K562 (cell line): ENCODE measurements at regions not wholly inside any gene's neighbourhood (a gene's known extent, or its start where the extent isn't known, plus 50 kb on each side); places are given as distances from the start of the nearest gene placed in this dataset.

Experiments
- ATAC-seq: fragments of 200-7000 bp; cut with Tn5 transposase; 3 replicates; pipeline ENCODE4 v1.9.1; 2020; ENCODE audit warnings: moderate library complexity
- BruUV-seq: library from RNA; stranded (reverse); fragments of 400-500 nt; replicated peaks from 2 replicates; lab custom pipeline; 2021; lab: Mats Ljungman, UMichigan
- CTCF ChIA-PET: fragments of 300-600 bp; formaldehyde crosslinking; extraction: SDS; loops from one replicate; lab custom pipeline; 2021; ENCODE audit warnings: low intra/inter-chr PET ratio; lab: Yijun Ruan, JAX
- POLR2A ChIA-PET: fragments of 300-600, 350-650 bp; sonication (Branson Sonifier 250); formaldehyde crosslinking; extraction: SDS; loops from one replicate; lab custom pipeline; 2021; ENCODE audit warnings: antibody characterized with exemption, inconsistent platforms; lab: Yijun Ruan, JAX
- DNase-seq, 4 experiments: peaks; one replicate each; pipeline versions ENCODE4 v3.0.0 to v3.0.0-alpha.2; 2011 to 2018; ENCODE audit warnings: low spot score in 3 of 4, mixed read lengths in 3 of 4; ENCODE audit errors: extremely low read depth in 1 of 4
- FAIRE-seq: peaks from 2 replicates; lab custom pipeline; 2011; peaks lifted over from hg19 to GRCh38; lab: Jason Lieb, UNC
- H2AFZ ChIP-seq: 2 replicates; pipeline ENCODE4 v1.6.0; 2011; ENCODE audit warnings: low read depth, low read length, control low read depth, inconsistent platforms
- H3K27ac ChIP-seq: fragments of 200-600 bp; 3 replicates; pipeline ENCODE4 v1.8.0; 2011; ENCODE audit warnings: low read depth, mild to moderate bottlenecking, control low read depth, inconsistent platforms, low read length, moderate library complexity, mixed read lengths; ENCODE audit errors: extremely low read depth
- H3K27me3 ChIP-seq, 2 experiments: fragments of 300-600 bp in 1 of 2; 2 replicates in 1 of 2; 3 replicates in 1 of 2; pipeline versions ENCODE4 v1.6.0 to v1.8.0; 2011; ENCODE audit warnings: inconsistent platforms in 2 of 2, low read length in 2 of 2, mild to moderate bottlenecking in 1 of 2, mixed read lengths in 1 of 2, moderate library complexity in 1 of 2; ENCODE audit not compliant: control insufficient read depth in 2 of 2, insufficient read depth in 2 of 2
- H3K36me3 ChIP-seq: fragments of 300-600 bp; 3 replicates; pipeline ENCODE4 v1.8.0; 2011; ENCODE audit warnings: mild to moderate bottlenecking, low read length, inconsistent platforms; ENCODE audit not compliant: control insufficient read depth, insufficient read depth
- H3K4me1 ChIP-seq, 2 experiments: fragments of 200-600 bp in 1 of 2; replicated peaks in 1 of 2; 2 replicates in 1 of 2; 3 replicates in 1 of 2; pipeline versions ENCODE4 v1.5.1 to v1.8.0; 2011; ENCODE audit warnings: inconsistent platforms in 2 of 2, low read length in 2 of 2, mild to moderate bottlenecking in 1 of 2, mixed read lengths in 1 of 2, moderate library complexity in 1 of 2; ENCODE audit not compliant: control insufficient read depth in 2 of 2, insufficient read depth in 2 of 2
- H3K4me2 ChIP-seq: 2 replicates; pipeline ENCODE4 v1.6.1; 2011; ENCODE audit warnings: low read length, control low read depth, inconsistent platforms, mixed read lengths; ENCODE audit not compliant: insufficient read depth
- H3K4me3 ChIP-seq: fragments of 200-600 bp; sonication (generic), shearing (Covaris generic); 2 replicates; pipeline ENCODE4 v1.5.1; 2016; ENCODE audit warnings: control low read depth, inconsistent platforms
- H3K79me2 ChIP-seq: fragments of 200-600 bp; 3 replicates; pipeline ENCODE4 v1.8.0; 2011; ENCODE audit warnings: low read length, inconsistent platforms; ENCODE audit not compliant: control insufficient read depth, insufficient read depth
- H3K9ac ChIP-seq, 2 experiments: 2 replicates each; pipeline versions ENCODE4 v1.6.0 to v1.6.1; 2011; ENCODE audit warnings: low read depth in 2 of 2, low read length in 2 of 2, control low read depth in 1 of 2, inconsistent platforms in 1 of 2, mild to moderate bottlenecking in 1 of 2, mixed read lengths in 1 of 2; ENCODE audit not compliant: insufficient read depth in 1 of 2
- H3K9me1 ChIP-seq: one replicate; pipeline ENCODE4 v1.6.0; 2011; ENCODE audit warnings: inconsistent platforms, mild to moderate bottlenecking, low read length, moderate library complexity; ENCODE audit not compliant: control insufficient read depth, insufficient read depth
- H3K9me3 ChIP-seq: replicated peaks from 2 replicates; pipeline ENCODE4 v1.5.1; 2011; ENCODE audit warnings: low read depth, low read length, inconsistent platforms; ENCODE audit not compliant: control insufficient read depth, insufficient read depth
- H4K20me1 ChIP-seq: replicated peaks from 2 replicates; pipeline ENCODE4 v1.6.1; 2011; ENCODE audit warnings: low read length, inconsistent platforms, mixed read lengths; ENCODE audit not compliant: control insufficient read depth, insufficient read depth
- ARHGAP35 ChIP-seq: fragments of 450-650 bp; IDR thresholded peaks from 2 replicates; pipeline ENCODE4 v1.6.1; 2018; ENCODE audit not compliant: partially characterized antibody
- CBFA2T2 ChIP-seq: fragments of 450-650 bp; conservative IDR thresholded peaks from 2 replicates; pipeline ENCODE4 v1.6.1; 2017; ENCODE audit warnings: mild to moderate bottlenecking
- ESRRB ChIP-seq: fragments of 250-450 bp; sonication (Bioruptor Pico); IDR thresholded peaks from 2 replicates; pipeline ENCODE4 v1.5.0; 2020; ENCODE audit warnings: mild to moderate bottlenecking, moderate library complexity, borderline replicate concordance
- FUS ChIP-seq: fragments of 200-400 bp; formaldehyde crosslinking; optimal IDR thresholded peaks from 2 replicates; pipeline ENCODE3; 2017; ENCODE audit warnings: low read depth, low read length
- GABPB2 ChIP-seq: fragments of 250-450 bp; sonication (Bioruptor Pico); conservative IDR thresholded peaks from 2 replicates; pipeline ENCODE4 v1.5.1; 2021; ENCODE audit warnings: mild to moderate bottlenecking
- PRPF4 ChIP-seq: fragments of 200-400 bp; formaldehyde crosslinking; IDR thresholded peaks from one replicate; pipeline ENCODE4 v1.6.1; 2017; ENCODE audit warnings: low read length, low read depth, mild to moderate bottlenecking; ENCODE audit not compliant: insufficient read depth, poor library complexity, severe bottlenecking
- SRF ChIP-seq, 2 experiments: fragments of 250-450, 450-650 bp in 1 of 2; sonication (Bioruptor Pico) in 1 of 2; sonication (generic) in 1 of 2; formaldehyde crosslinking; IDR thresholded peaks; 2 replicates each; pipeline versions ENCODE4 v1.5.0 to v1.5.1; 2020 to 2022; ENCODE audit warnings: mild to moderate bottlenecking in 1 of 2, missing genetic modification reagents in 1 of 2
- TFAM ChIP-seq: fragments of 250-450 bp; sonication (Bioruptor Pico); conservative IDR thresholded peaks from 2 replicates; pipeline ENCODE4 v1.5.0; 2021; ENCODE audit warnings: mild to moderate bottlenecking, moderate library complexity
- ZNF133 ChIP-seq: fragments of 250-450 bp; sonication (Bioruptor Pico); IDR thresholded peaks from 2 replicates; pipeline ENCODE4 v1.4.0; 2020; ENCODE audit warnings: mild to moderate bottlenecking
- ZNF174 ChIP-seq: fragments of 250-450 bp; sonication (Bioruptor Pico); IDR thresholded peaks from 2 replicates; pipeline ENCODE4 v1.4.0; 2020; ENCODE audit warnings: mild to moderate bottlenecking
- WGBS: fragments of 100-300 bp; shearing (Covaris generic); methylation state at CpG from one replicate; pipeline ENCODE4 v1.1.6; 2016; ENCODE audit warnings: low coverage, mixed read lengths; ENCODE audit not compliant: insufficient coverage; ENCODE audit errors: missing lambda C conversion rate; 5-methylcytosine and 5-hydroxymethylcytosine counted together
- in situ Hi-C: fragments of 300-500 bp; cut with MboI; formaldehyde crosslinking; loops from 4 replicates; pipeline ENCODE4 v1.15.0; 2018; ENCODE audit warnings: inconsistent platforms, mixed read lengths
- intact Hi-C: fragments of 100-400 bp; cut with micrococcal nuclease; formaldehyde crosslinking; loops from 2 replicates; pipeline ENCODE4 v1.14.2; 2022
- TF ChIP-seq, protein P1 (sequence below): fragments of 200-400 bp; formaldehyde crosslinking; IDR thresholded peaks from 2 replicates; pipeline ENCODE4 v1.6.1; 2017; ENCODE audit warnings: mild to moderate bottlenecking, low read depth, low read length, moderate library complexity

DNA sequence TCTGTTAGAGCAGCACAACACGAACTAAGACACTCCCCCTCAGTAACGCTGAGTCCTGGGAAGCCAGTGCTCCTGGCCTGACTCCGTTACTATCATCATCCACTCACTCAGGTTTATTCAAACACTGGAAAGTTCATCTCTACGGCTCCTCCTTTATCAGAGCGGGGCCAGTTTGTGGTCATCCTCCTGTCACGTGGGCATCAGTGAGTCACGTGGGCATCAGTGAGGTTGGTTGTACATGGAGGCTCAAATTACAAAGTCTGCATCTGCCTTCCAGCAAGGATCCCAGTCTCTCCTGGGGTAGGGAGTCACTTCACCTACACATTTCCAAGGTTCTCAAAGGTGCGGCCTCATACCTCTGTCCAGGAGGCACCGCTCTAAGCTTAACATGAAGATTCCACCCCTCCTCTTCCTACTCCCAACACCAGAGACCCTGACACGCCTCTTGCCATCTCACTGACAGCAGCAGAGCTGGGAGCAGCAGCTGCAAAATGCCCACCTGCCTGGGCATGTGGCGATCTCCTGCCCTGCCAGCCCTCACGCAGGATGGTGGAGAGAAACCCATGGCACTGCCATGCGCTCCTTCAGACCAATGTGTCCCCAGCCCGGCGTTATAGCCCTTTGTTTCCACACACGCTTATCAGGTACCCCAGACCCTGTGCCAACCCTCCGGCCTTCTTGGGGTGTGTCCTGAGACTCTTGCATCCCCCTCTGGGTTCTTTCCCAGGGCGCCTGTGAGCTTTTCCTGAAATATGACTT, 99.2 kb upstream of the PTPRM start:
- Histone ChIP-seq H3K4me2 (peak overlapping the region; percentile 4; the same call in 1 of the 2 replicates), H3K9me1 (no peaks in the 10 kb centered on the region)
- peak; percentile 17 to 28 (median 20) for DNase-seq
- TF ChIP-seq TFAM (no peak), FUS (no peak), CBFA2T2 (peak; percentile 70), SRF (CRISPR knock-in tag; IDR thresholded peaks at IDR 0.05) (no peak), ESRRB (no peak), GABPB2 (CRISPR knock-in tag) (no peak), PRPF4 (no peak), ZNF133 (CRISPR knock-in tag) (no peak), ARHGAP35 (no peak), ZNF174 (CRISPR knock-in tag) (no peak)
- TF ChIP-seq, protein P1, sequence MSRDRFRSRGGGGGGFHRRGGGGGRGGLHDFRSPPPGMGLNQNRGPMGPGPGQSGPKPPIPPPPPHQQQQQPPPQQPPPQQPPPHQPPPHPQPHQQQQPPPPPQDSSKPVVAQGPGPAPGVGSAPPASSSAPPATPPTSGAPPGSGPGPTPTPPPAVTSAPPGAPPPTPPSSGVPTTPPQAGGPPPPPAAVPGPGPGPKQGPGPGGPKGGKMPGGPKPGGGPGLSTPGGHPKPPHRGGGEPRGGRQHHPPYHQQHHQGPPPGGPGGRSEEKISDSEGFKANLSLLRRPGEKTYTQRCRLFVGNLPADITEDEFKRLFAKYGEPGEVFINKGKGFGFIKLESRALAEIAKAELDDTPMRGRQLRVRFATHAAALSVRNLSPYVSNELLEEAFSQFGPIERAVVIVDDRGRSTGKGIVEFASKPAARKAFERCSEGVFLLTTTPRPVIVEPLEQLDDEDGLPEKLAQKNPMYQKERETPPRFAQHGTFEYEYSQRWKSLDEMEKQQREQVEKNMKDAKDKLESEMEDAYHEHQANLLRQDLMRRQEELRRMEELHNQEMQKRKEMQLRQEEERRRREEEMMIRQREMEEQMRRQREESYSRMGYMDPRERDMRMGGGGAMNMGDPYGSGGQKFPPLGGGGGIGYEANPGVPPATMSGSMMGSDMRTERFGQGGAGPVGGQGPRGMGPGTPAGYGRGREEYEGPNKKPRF, result no peak

More for the DNA sequence above, 99.2 kb upstream of the PTPRM start:
- no peak for FAIRE-seq
- peak overlapping the region; percentile 66 for H2AFZ ChIP-seq
- ChIA-PET CTCF (no interaction called here), POLR2A (no interaction called here)
- H4K20me1 ChIP-seq, result no peaks in the 10 kb centered on the region
- no TSS peak for BruUV-seq
- no peaks in the 10 kb centered on the region for H3K79me2 ChIP-seq
- no peaks in the 10 kb centered on the region for H3K36me3 ChIP-seq
- H3K4me1 ChIP-seq, result no peaks in the 10 kb centered on the region; a peak in 2 of 5 replicates
- in situ Hi-C loops (no loop called here), intact Hi-C loops (no loop called here)
- ATAC-seq, result peak; percentile 82
- no peak overlapping the region for H3K4me3 ChIP-seq
- no peaks in the 10 kb centered on the region for H3K9me3 ChIP-seq
- H3K27me3 ChIP-seq, result no peaks in the 10 kb centered on the region; a peak in 1 of 5 replicates
- 2% methylated on average over 18 of the region's 18 CpGs for WGBS
- H3K9ac ChIP-seq, result peak overlapping the region in 1 of 2 experiments; percentile 42; a peak in 1 of 4 replicates
- H3K27ac ChIP-seq, result no peak overlapping the region
